ENCODE measurements at regions not wholly inside any gene's neighbourhood (a gene's known extent, or its start where the extent isn't known, plus 50 kb on each side); places are given as distances from the start of the nearest gene placed in this dataset. TPM values are rescaled to one million over a fixed set of nuclear protein-coding genes. Genes with fewer than 3 reads are reported as not detected.

- DNase-seq (ENCODE audit: low read depth), result no peak
- no peak for TF ChIP-seq CTCF (IDR thresholded peaks at IDR 0.05; ENCODE audit: insufficient read depth, low read depth, low read length)
- no peak overlapping the region for H3K4me3 ChIP-seq (ENCODE audit: low read depth, low read length)
Measured at GRCh38 chr11:43619863-43620505, 60.6 kb upstream of the HSD17B12 start.

- no peak for DNase-seq (ENCODE audit: low read depth)
- TF ChIP-seq CTCF (IDR thresholded peaks at IDR 0.05; ENCODE audit: insufficient read depth, low read depth, low read length), result no peak
- H3K4me3 ChIP-seq (ENCODE audit: low read depth, low read length), result no peak overlapping the region
Measured at GRCh38 chr11:43626798-43627197, 53.7 kb upstream of the HSD17B12 start.

Small RNA genes lying in the stretch of these regions (small RNA-seq; reads per million reads assigned to genes)
- gene MIR129-2, result not detected
- gene MIR670, result not detected
